ENCODE measurements at regions not wholly inside any gene's neighbourhood (a gene's known extent, or its start where the extent isn't known, plus 50 kb on each side); places are given as distances from the start of the nearest gene placed in this dataset.

- TF ChIP-seq CTCF (IDR thresholded peaks at IDR 0.05): no peak
- TF ChIP-seq POLR2AphosphoS5 (IDR thresholded peaks at IDR 0.05): no peak
- TF ChIP-seq POLR2A (IDR thresholded peaks at IDR 0.05): no peak
Measured at GRCh38 chr17:34527136-34527907, 52.1 kb upstream of the TMEM132E start.
